Right kidney (tissue), 1 donor: ENCODE measurements at regions not wholly inside any gene's neighbourhood (a gene's known extent, or its start where the extent isn't known, plus 50 kb on each side); places are given as distances from the start of the nearest gene placed in this dataset.

Source experiments
- DNase-seq: peaks from one replicate; pipeline ENCODE4 v3.0.0-alpha.2; 2016

DNA sequence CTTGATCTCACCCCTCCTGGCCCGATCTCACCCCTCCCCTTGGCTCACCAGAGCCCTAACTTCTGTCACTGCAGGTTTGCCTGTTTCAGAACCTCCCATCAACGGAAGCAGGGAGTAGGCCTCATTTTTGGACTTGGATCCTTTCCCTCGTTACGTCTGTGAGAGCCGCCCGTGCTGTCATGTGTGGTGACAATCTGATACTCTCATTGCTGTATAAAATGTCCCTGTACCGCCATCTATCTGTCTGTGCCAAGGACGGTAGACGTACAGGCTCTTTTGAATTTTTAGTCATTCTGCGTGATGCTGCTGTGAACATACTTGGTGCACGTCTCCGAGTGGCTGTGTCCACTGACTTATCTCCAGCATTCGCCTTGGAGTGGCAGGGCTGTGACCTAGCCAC lies 1163.1 kb downstream of the BRD1 start:
- no peak for DNase-seq

DNA sequence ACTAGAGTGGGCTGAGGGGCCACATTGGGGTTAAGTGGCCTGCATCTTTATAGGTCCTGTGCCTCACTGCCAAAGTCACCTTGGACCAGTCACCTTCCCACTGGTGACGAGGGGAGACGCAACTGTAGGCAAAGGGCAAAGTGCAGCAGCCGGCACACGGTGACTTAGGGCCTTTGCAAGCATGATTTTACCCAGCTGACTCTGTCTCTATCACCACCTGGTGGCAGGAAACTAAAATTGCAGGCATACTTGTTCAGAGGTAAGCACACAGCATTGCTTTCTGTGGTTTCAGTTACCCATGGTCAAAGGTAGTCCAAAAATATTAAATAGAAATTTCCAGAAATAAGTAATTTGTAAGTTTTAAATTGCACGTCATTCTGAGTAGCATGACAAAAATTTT lies 1164.4 kb downstream of the BRD1 start:
- DNase-seq: no peak

DNA sequence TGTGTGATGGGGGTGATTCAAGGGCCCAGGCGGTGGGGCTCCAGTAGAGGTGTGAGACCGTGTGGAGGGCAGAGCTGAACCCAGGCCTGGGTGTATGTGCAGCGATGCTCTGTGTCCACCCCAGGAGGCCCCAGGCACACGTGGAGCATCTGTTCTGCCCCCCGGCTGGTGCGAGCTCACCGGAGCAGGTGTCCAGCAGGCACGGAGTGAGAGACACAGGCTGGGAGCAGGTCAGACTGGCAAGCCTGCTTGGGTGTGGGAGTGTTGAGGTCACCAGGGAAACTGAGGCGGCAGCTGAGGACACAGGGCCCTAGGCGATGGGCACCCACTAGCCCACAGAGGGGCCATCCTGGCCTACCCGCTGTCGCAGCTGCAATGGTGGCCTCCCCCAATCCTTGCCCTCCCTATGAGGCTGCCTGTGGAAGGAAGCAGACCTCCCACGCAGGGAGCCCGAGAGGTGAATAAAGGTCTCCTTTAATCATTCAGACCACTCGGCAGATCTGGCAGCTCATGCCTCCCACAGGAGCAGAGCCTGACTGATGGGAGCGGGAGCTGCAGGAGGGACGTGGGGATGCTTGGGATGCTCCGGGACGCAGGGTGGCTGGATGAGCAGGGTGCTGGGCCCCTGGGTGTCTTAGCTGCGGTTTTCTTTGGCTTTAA lies 1165.1 kb downstream of the BRD1 start:
- no peak for DNase-seq

DNA sequence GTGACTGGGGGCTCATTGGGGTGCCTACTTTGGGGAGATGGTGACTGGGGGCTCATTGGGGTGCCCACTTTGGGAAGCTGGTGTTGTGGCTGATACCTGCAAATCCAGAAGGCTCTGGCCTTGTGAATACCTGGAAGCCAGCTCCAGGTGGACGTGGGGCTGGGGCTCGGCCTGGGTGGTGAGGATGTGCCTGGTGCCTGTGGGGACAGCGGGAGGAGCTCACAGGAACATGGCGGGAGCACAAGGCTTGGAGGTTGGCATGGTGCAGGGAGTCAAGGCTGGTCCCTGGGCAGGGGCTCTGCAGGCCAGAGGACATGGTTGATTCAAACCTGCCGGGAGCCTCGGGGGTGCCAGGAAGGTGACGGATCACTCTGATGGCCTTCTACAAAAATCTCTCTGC lies 1165.7 kb downstream of the BRD1 start:
- DNase-seq: no peak

DNA sequence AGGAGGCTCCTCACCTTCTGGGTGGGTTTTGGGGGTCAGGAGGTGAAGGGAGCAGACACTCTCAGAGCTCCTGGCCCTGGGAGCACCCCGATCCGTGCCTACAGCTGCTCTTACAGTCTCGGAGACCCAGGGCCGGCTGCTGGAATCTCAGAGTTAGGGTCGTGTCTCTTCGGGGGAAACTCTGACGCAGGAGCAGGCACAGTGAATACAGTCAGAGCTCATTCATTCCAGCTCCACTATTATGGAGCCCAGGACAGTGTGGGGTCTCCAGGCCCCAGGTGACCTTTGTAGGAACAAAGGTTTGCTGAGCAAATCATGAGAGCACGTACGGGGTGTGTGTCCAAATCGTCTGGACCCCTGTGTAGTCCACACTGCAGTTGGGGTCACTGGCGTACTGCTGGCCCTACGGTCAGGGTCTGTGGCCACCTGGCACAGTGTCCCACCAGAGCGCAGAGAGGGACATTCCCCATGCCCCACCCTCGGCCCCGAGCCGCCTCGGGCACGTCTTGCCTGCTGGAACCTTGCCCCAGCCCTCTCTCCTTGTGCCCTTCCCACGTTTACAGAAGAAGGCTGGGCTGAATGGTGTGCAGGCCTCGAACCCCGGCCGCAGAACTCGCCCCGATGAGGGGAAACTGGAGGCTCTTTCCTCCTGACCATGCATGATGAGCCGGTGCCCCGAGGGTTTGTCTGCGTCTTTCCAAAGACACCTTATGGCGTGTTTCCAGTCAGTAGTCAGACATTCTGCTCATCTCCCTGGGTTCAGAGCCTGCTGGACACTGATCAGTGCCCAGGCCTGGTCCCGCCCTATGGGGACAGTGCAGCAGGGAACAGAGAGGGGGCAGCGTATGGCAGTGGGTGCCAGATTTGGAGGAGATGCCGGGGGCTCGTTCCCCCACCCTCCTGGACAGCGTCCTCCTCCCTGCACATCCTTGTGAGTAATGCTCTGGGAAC lies 1166.6 kb downstream of the BRD1 start:
- DNase-seq: no peak

DNA sequence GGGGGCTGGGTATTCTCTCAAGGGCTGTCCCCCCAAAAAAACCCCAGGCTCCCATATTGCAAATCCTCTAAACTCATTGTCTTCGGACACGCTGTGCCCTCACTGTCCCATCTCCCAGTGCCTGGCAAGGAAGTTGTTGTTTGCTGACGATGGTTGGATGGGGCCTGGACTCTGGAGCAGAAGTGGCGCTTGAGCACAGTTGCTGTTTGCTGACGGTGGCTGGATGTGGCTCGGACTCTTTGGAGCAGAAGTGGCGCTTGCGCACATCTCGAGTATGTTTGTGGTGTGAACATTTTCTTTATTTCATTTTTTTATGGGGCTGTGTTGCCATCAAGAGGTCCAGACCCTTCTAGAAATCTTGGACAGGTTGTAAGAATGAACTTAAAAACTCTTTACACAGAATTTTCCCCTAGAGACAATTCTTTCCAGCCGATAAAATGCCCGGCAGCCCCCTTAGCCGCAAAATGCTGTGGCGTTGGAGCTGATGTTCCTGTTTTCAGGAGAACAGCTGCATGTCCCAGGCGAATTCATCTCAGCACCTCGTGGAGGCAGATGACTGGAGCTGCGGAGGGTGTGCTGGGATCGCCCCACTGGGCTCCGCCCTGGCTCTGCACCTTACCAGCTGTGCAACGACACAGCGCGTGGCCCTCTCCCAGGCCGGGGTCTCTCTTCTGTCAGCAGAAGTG lies 1167.4 kb downstream of the BRD1 start:
- no peak for DNase-seq

DNA sequence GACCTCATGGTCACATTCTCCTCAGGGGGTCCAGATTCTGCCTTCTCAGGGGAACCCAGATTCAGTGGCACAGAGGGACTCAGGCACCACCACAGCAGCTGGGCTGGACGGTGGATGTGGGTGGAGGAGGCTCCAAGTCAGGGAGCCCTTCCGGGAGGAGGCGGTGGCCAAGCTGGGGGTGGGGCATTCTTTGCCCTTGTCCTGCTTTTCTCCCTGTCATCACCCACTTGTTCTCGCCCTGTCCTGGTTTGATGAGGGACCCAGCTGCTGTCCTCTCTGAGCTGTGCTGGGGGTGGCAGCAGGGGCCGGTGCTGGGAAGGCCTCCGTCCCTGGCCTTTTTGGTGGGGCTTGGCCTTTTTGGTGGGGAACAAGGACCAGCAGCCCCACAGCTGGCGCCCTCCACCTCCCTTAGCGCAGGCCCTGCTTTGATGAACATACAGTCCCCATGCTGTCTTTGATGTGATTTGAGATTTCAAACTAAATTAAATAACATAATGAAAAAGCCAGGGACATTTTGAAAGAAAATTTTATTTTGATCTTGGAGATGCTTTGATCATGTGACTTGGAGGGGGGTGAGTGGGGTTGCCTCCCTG lies 1168.2 kb downstream of the BRD1 start:
- DNase-seq: no peak

DNA sequence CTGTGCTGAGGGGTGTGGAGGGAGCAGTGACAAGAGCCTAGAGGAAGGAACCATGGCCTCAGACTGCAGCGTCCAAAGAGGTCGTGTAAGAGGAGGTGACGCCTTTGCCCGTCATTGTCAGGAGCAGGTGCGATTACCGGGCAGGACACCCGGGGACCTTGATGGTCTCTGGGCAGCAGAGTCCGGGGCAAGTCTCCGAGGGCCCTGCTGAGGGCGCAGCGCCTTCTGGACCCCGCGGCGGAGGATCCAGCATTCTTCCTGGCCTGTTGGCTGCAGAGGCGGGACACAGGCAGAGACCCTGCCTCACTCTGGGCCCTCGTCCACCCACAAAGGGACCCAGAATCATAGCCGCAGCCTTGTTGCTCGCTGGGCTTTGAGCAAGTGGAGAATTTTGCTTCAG lies 1168.8 kb downstream of the BRD1 start:
- no peak for DNase-seq

GRCh38 chr22:48658246-48658645 lies 1169.4 kb downstream of the BRD1 start:
- no peak for DNase-seq

GRCh38 chr22:48654492-48654891 lies 1173.2 kb downstream of the BRD1 start:
- no peak for DNase-seq

GRCh38 chr22:48653929-48654328 lies 1173.7 kb downstream of the BRD1 start:
- DNase-seq: no peak

GRCh38 chr22:48653306-48653705 lies 1174.4 kb downstream of the BRD1 start:
- no peak for DNase-seq

- DNase-seq: no peak
These were observed 1174.9 kb downstream of the BRD1 start for GRCh38 chr22:48652796-48653195.

GRCh38 chr22:48651981-48652538 lies 1175.6 kb downstream of the BRD1 start:
- DNase-seq: no peak

GRCh38 chr22:48651036-48651890 lies 1176.4 kb downstream of the BRD1 start:
- DNase-seq: no peak

DNA sequence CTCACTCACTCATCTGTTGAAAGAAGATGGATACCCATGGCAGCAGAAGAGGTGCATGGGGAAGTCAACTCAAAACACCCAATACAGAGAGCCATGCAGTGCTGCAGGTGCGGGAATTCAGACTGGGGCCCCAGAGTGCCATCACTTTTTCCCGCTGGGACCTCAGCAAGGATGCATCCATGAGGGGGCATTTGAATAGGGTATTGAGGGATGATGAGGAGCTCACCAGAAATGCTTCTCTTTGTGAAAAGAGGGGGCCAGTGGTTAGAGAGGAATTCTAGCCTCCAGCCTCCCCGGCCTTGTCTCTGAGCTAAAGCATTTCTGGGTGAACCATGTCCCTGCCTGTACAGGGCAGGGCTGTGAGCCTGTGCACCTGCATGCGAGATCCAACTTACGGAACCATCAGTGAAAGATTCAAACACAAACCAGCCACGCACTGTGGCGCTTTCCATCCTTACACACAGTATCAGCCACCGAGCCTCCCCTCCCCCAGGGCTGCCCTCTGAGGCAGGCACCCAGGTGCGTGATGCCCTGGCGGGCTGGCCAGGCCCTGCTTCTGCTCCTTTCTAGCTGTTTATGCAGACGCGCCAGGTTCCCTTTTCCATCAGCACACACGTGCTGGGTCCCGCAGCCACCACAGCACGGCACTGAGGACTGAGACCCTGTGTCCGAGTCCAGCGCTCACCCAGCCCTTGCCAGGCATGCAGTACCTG lies 1177.2 kb downstream of the BRD1 start:
- DNase-seq: no peak

- no peak for DNase-seq
These were observed 1178.2 kb downstream of the BRD1 start for GRCh38 chr22:48649466-48649865.

DNA sequence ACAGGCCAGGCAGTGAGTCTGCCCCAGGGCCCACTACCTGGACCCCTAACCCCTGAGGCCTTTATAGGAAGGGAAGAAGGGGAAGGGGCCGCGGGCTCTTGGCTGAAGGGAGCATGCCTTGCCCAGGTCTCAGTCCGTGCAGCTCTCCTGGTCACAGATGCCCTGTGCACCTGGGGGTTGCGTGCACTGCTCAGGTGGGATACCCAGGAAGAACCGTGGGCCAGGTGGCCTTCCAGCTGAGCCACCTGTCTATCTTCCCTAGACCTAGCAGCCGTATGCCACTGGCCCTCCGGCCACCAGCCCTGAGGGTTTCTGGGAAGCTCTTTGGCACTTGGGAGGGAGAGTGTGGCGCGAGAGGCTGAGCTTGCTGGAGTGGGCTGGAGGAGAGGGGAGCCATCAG lies 1178.6 kb downstream of the BRD1 start:
- DNase-seq: no peak

- DNase-seq: no peak
These were observed 1179.8 kb downstream of the BRD1 start for GRCh38 chr22:48647606-48648515.

DNA sequence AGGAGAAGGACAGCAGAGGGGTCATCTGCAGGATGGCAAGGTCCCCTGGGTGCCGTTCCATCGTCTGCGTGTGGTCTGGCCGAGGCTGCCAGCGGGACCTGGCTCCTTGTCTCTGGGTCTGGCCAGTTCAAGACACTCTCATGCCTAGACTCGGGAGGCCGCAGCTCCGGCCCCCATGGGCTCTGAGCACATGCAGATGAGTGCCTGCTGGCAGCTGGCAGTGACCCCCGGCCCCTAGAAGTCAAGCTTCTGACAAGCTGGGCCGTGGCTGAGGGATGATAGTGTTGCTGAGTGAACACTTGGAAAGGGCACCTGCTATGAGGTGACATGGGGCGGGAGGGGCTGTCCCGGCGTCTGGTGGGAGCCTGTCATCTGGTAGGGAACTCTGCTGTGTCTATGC lies 1180.6 kb downstream of the BRD1 start:
- no peak for DNase-seq
